ENCODE measurements at regions not wholly inside any gene's neighbourhood (a gene's known extent, or its start where the extent isn't known, plus 50 kb on each side); places are given as distances from the start of the nearest gene placed in this dataset.
A peak's percentile ranks its signal among the peaks of the same experiment; 100 is the strongest.
"Not testable (repeated sequence)": the region's sequence is repeated elsewhere in the genome, so short reads cannot be mapped to it uniquely, and the experiment has no call there.

- not testable (repeated sequence) for DNase-seq (ENCODE audit: low read depth)
Measured at GRCh38 chr14:37891500-37891899, 296.1 kb downstream of the TTC6 start.

DNA sequence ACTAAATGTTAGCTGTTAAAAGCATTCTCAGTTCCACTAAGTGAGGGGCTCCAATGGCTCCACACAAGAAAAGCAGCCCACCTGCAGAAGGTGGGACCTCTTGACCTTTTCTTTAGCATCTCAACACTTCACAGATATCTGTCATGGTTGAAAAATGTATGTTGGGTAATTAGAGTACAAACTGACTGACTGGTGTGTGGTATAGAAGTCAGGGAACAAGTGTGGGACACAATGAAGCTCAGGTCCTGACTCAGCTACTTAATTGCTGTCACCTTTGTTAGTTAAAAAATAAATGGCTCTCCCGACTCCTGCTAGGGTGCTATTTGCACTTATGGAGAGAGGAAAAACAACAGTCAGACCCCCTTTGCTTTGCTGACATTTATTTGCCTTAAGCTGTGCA is 299.0 kb downstream of the TTC6 start:
- DNase-seq (ENCODE audit: low read depth): no peak

- no peak for DNase-seq (ENCODE audit: low read depth)
Measured at GRCh38 chr14:37899365-37899764, 303.9 kb downstream of the TTC6 start.

GRCh38 chr14:37900561-37900960 is 305.1 kb downstream of the TTC6 start:
- no peak for DNase-seq (ENCODE audit: low read depth)

DNA sequence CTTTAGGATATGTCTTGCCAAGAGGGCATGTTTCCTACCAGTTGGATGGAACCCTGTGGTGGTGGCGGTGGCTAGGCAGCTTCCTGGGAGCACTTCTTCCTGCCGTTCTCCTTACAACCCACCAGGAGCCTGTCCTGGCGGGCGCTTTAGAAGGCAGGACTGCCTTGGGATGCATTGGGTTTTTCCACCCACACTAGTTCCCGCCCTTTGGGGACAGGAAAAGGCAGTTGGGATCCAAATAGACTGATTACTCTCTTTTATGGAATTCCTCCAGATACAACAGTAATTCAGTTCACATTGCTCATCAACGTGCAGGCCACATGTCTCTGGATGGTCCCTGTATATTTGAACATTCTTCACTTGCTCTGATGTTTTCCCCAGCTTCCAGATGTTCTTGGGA is 305.7 kb upstream of the SSTR1 start:
- DNase-seq (ENCODE audit: low read depth): no peak

- DNase-seq (ENCODE audit: low read depth): peak; percentile 38
Measured at GRCh38 chr14:37903343-37904191, 304.1 kb upstream of the SSTR1 start.

DNA sequence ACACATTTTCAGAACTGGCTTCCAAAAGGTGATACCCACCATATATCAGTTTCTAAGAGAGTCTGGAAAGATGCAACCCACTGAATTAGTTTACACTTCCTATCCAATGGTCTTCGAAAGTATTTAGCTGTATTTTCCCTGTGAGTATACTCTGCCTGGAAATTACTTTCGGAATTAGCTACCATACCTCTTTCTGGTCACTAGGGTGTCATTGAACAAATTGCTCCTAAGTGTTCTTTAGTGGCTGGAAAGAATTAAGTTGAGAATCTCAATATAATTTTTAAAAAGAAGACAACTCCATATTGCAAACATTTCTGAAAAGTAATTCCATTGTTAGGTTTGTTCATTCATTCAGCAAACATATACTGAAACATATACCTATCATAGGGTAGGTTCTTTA is 283.1 kb upstream of the SSTR1 start:
- no peak for DNase-seq (ENCODE audit: low read depth)

GRCh38 chr14:37932008-37932407 is 275.7 kb upstream of the SSTR1 start:
- no peak for DNase-seq (ENCODE audit: low read depth)

DNA sequence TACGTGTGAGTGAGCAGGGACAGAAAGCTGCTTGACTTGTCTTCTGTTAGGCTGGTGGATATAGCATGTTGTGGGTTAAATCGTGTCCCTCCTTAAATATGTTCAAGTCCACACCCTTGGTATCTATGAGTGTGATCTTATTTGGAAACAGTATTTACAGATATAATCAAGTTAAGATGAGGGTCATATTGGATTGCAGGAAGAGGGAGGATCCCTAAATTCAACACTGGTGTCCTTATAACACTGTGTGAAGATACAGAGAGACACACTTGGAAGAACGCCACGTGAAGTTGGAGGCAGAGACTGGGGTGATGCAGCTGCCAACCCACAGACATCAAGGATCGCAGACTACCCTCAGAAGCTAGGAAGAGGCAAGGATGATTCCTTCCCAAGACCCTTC is 275.2 kb upstream of the SSTR1 start:
- DNase-seq (ENCODE audit: low read depth): no peak

GRCh38 chr14:37936971-37937370 is 270.7 kb upstream of the SSTR1 start:
- DNase-seq (ENCODE audit: low read depth): no peak

- no peak for DNase-seq (ENCODE audit: low read depth)
Measured at GRCh38 chr14:37939442-37940028, 268.2 kb upstream of the SSTR1 start.

GRCh38 chr14:37945959-37946358 is 261.7 kb upstream of the SSTR1 start:
- DNase-seq (ENCODE audit: low read depth): no peak

GRCh38 chr14:37946819-37947218 is 260.9 kb upstream of the SSTR1 start:
- DNase-seq (ENCODE audit: low read depth): no peak

- DNase-seq (ENCODE audit: low read depth): no peak
Measured at GRCh38 chr14:37948266-37948665, 259.4 kb upstream of the SSTR1 start.

DNA sequence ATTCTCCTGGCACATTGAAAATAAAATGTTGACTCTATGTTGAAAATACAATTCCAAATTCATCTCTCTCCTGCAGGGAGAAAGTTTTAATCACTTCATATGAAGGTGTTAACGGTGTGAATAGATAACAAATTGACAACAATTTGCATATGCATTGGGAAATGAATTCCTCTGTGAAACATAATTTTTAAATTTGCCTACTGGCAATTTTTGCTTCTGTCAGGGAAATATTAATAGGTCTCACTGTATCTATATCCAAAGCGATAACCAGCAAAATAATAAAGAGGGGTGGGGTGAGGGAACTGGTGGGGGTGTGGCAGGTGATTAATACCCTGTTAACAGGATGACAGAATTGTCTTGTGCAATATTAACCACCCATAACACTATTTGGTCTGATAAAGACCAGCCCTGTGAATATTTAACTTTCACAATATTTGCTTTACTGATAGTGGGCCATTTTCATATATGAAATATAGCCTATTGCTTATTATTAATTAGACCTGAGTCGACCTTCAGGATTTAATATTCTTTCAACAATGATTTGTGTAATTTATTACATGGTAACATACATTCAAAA is 239.0 kb upstream of the SSTR1 start:
- DNase-seq (ENCODE audit: low read depth): no peak

DNA sequence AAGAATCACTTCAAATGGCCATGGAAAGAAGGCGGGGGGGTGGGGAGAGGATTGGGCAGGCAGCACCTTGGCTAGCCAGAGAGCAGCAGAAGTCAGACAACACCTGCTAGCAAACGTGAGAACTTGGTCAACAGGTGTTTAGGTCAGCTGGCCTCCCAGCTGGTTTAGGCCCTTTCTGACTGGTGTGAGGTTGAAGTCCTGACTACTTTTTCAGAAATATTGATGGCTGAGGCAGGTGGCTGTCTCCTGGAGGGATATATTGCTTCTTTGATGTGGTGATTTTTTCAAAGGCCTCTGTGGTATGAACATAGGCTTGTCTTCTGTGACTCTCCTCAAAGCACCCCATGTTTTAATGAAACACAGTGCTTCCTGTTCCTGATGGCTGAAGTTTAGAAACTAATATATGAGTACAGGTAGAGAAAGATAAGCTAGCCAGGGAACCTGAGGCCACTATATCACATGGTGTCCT is 238.2 kb upstream of the SSTR1 start:
- no peak for DNase-seq (ENCODE audit: low read depth)

DNA sequence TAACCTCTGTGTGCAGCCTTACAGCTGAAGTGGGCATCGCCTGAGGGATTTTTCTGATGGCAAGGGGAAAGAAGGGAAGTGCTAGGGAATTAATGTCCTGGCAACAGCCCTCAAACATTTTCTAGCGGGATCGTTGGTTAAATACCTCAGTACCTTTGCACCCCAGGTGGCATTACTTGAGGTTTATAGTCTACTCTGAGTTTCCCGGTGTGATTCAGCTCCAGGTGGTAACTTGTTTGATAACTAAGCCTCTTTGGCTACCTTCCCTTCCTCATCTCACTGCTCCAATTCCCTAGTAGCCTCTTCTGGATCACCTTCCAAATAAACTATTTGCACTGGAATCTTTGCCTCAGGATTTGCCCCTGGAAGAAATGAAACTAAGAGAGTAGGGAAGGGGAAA is 237.0 kb upstream of the SSTR1 start:
- peak; percentile 4 for DNase-seq (ENCODE audit: low read depth)

- DNase-seq (ENCODE audit: low read depth): peak; percentile 25
Measured at GRCh38 chr14:37972941-37973887, 234.5 kb upstream of the SSTR1 start.

- DNase-seq (ENCODE audit: low read depth): peak; percentile 16
Measured at GRCh38 chr14:37974421-37974820, 233.3 kb upstream of the SSTR1 start.

- DNase-seq (ENCODE audit: low read depth): no peak
Measured at GRCh38 chr14:37977481-37977880, 230.2 kb upstream of the SSTR1 start.

DNA sequence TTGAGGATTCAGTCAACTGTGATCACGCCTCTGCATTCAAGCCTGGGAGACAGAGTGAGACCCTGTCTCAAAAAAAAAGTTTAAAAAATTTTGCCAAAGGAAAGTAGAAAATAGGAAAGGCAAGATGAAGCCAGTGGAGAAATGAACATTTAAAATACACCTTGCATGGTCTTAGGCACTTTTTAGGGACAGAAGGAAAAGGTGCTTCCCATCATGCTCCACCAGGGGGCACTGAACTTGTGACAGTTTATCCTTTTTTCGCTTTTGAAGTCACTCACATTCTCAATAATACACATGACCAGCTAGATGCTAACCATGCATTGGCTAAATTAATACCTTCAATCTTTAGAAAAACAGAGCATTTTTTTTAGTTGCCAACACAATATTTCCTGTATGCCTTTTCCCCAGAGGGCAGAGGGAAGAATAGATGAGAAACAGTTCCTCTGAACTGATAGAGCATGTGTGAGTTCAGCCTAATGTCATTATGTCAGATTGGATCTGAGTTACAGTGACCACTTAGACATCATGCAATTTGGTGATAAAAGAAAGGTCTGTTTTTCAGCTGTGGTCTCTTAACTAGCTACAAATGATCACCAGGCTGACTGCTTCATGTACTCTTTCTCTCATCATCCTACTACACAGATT is 221.8 kb upstream of the SSTR1 start:
- DNase-seq (ENCODE audit: low read depth): peak; percentile 52
